ENCODE measurements at regions not wholly inside any gene's neighbourhood (a gene's known extent, or its start where the extent isn't known, plus 50 kb on each side); places are given as distances from the start of the nearest gene placed in this dataset.

- no peak for DNase-seq
These were observed 53.0 kb upstream of the DTNBP1 start for GRCh38 chr6:15715851-15716250.

GRCh38 chr6:15715060-15715459, 52.2 kb upstream of the DTNBP1 start:
- DNase-seq: no peak

GRCh38 chr6:15714658-15715057, 51.8 kb upstream of the DTNBP1 start:
- no peak for DNase-seq

GRCh38 chr6:15713325-15713724, 50.5 kb upstream of the DTNBP1 start:
- DNase-seq: no peak

GRCh38 chr6:15712797-15713196, 50.0 kb upstream of the DTNBP1 start:
- DNase-seq: no peak
